Erythroblast (primary cell): ENCODE measurements at regions not wholly inside any gene's neighbourhood (a gene's known extent, or its start where the extent isn't known, plus 50 kb on each side); places are given as distances from the start of the nearest gene placed in this dataset.

ENCODE experiments used
- GATA1 ChIP-seq: IDR thresholded peaks from 2 replicates; pipeline ENCODE4 v1.6.1; 2011; ENCODE audit warnings: low read depth, mild to moderate bottlenecking, control low read depth, low read length, moderate library complexity
- POLR2A ChIP-seq: IDR thresholded peaks from 2 replicates; pipeline ENCODE4 v1.6.1; 2011; ENCODE audit warnings: mild to moderate bottlenecking, low read length

- no peak for TF ChIP-seq POLR2A
- TF ChIP-seq GATA1 = no peak
Observed at GRCh38 chr2:22003270-22003669, 879.5 kb downstream of the TDRD15 start.
